ENCODE measurements at regions not wholly inside any gene's neighbourhood (a gene's known extent, or its start where the extent isn't known, plus 50 kb on each side); places are given as distances from the start of the nearest gene placed in this dataset.

DNA sequence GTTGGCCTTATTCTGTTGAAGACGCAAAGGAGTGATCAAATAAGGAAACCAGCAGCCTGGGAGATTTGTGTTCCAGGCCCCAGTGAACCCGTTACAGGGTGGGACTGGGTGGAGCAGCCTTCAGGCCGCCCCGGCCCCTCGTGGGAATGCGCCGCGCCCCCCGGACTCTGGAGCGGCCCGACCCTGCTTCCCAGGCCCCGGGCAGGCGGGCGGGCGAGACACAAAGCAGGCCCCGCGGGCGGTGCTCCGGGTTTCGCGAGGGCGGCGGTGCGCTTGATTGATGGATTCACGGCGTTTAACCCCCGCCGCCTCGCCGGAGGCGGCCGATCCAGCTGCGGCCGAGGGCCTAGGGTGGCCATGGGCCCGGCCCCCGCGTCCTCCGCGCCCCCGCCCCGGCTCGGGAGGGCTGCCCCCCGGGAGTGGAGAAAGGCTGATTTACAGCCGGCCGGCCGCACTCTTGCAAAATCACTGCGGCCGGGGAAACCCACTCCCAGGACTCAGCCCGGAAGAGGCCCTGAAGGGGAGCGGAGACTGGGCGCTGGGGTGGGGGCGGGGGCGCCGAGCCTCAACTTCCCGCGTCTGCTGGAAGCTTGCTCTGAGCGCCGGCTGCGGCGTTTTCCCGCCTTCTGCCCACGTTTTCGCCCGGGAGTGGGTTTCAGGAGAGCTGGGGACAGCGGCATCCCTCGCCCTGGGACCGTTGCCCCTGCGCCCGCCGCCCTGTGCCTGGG is 299.6 kb upstream of the NFE2L3 start:
- peak; percentile 36 for DNase-seq

DNA sequence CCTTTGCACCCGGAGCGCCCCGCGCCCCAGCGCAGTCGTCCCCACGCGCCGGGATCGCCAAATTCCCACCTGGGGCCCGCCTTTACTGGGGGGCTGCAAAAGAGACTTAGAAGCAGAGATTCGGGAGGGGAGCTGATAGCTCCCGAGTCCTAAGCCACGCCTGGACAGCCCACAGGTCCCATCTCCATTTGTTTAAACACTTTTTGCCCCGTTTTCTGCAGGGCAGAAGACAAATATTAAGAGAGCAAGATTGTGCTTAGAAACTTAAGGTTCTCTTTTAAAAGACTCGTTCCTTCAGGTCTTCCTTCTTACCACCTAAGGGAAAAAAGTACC is 299.1 kb upstream of the NFE2L3 start:
- DNase-seq, result no peak

DNA sequence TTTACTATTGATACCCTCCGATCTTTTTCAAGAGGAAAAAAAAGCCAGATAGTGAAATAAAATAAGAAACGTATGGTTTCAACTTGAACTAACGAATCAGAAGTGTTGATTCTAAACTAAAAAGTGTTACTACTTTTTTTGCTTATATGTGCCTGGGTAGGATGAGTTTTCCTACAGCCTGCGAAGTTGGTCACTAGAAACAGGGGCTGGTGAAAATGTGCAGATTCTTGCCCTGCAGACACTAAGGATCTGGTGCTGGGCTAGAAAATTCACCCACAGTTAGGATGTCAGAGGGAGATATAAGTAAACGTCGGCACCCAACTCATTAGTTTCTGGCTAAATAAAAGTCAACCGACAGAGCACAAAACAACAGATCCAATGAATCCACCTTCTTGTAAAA is 298.7 kb upstream of the NFE2L3 start:
- no peak for DNase-seq

DNA sequence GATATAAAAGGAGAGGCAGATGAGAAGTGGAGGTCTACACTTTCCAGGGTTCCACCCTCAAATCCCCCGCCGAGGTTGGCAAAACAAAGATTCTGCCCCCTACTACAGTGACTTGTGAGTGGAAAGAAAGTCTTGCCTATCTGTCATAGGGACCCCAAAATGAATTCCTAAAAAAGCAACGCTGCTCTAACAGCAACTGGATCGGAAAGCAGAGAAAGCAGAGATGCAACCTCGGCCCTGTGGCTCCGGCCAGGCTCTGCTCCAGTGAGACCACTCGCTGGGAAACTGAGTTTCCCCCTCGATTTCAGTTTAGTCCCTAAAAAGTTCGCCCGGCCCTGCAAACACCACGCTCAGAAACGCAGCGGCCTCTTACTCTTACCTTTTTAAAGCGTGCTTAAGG is 297.9 kb upstream of the NFE2L3 start:
- no peak for DNase-seq

DNA sequence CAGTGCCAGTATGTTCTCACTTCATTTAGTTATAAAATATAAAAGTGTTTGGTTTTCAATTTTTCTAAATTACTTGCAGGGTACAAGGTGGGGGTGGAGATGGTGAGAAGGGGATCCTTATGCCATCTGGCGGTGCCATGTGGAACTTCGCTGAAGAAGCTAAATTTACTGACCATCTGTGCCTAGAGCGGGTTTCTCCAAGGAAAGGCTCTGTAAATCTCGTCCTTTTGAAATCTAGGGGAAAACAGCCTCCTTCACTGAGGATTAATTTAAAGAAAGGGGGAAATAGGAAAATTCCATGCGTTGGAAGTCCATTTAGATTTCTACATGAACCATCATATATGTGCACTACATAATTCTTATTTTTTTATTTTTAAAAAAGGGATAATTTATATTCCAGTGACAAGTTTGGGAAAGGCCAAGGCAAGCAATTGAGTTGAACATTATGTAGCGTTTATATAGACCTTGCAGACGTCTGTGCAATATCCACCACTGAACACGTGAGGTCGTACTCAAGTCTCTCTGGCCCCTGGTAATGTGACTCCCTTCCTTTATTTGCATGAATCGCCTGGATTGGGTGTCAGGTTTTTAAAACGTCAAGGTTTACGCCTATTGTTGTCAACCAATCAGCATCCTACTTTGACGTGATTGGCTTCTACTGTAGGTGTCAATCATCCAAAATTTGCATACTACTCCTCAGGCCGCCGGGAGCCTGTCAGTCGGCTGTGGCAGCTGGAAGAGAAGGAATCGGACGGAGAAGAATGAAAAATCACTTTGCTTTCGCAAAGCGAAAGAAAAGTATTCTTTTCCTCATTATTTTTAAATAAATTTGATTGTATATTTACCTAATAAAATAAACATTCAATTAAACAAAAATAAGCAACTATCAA is 297.1 kb upstream of the NFE2L3 start:
- DNase-seq, result peak; percentile 98

DNA sequence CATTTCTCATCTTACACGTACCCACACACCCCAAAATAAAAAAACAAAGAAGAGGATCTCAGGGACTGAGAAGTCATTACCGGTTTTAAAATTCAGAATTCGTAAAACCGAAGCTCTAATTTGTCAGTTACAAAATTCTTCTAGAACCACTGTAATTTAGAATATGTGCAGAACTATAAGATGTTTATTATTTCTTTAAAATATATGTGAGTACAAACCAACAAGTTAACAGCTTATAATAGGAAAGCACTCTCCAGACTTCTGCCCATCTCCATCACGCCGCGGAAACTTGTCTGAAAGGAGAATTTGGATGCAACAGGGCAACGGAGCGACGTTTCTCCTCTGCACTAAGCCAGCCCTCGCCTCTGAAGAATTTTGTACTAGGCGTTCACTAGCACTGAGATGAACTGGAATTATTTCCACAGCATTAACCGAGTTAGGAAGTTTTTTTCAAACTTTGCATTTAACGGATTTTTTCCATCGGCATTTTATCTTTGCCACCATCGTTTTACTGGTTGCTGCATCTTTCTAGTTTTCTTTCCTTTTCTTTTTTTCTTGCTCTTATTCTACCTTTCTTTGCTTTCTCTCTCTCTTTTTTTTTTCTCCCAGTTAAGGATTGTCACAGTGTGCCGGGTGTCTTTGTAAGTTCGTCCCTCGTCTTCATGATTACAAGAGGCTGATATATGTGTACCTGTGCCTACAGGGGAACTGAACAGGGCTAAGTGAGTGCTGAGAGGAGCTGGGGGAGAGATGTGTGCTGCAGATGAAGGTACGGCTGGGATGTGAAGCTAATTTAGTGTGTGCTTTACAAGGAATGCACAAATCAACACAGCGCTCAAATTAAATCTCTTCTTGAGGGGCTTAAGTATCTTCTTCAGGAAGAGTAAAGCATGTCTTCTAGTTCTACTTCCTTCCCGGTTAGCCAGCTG is 295.9 kb upstream of the NFE2L3 start:
- peak; percentile 22 for DNase-seq

DNA sequence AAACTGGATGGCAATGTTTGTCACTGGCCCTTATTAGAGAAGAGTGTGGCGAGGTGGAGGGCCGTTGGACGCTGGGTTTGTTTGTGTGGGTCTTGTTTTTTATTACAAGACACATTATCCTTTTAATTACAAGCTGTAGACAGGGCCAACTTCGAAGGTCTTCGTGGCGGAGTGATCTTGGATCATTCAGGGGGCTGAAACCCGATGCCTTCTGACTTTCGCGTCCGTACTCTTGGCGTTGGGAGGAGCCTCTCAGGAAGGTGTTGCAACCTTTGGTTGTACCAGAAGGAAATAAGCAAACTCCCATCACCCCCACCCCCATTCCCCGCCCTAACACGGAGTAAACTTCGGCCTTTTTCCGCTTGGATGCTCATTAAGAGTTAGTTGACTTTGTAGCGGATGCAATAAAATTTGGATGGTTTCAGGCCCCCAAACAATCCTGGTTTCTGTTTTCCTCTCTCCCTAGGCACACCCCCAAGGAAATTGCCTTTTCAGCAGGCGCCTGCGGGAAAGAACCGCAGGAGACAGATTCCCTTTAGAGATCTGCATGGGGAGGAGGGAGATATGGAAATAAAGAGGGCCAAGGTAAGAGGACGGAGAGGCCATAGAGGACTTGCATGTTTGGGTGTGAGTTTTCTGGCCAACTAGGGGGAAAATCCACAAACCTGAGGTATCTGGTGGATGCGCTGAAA is 294.5 kb upstream of the NFE2L3 start:
- peak; percentile 35 for DNase-seq

DNA sequence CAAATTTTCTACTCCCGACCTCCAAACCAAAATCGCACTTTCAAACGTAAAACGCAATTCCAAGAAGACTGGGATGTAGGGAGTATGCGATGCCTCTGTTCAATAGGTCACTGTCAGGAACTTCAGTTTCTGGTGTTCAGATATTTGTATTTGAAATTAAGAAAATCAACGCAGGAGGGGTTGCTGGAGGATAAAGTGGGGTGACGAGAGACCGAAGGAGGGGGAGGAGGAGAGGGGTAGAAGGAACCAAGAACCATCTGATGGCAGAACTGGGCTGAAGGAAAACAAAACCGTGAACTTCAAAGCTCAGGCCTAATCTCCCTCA is 293.8 kb upstream of the NFE2L3 start:
- DNase-seq, result no peak

DNA sequence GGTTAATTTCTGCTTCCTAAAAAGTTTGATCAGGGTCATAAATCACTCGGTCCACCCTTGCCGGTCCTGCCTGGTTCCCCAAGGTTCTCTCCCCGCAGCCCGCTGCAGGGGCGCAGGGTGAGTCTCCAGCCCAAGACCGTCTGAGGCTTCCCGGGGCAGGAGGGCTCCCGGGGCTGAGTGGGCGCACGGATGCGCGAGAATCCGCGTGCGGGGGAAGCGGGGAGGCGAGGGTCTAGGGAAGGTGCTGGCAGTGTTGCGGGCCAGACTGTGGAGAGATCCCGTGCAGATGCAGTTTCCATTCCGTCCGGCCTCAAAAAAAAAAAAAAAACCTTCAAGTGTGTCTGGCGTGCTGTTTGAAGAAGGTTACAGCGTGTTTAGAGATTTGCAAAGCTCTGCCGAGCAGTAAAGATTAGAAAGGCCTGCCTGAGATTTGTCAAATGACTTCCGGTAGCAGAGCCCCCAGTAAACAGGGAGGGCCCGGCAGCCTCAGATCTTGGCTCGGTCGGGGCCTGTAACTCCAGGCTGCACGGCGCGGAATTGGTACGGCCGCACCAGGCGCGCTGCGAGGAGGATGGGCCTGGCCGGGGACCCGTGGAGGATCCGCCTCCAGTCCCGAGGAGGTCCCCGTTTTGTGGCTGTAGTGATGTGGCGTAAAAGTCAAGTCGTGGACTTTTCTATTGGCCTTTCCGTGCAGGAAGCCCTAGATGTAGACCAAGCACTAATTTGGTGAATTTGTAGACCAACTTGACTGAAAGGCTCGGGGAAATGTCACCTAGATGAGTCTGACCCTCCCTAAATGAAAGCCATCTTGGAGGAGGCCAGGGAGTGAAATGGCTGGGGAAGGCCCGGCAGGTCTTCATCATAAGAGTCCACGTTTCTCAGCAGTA is 293.2 kb upstream of the NFE2L3 start:
- DNase-seq, result no peak

DNA sequence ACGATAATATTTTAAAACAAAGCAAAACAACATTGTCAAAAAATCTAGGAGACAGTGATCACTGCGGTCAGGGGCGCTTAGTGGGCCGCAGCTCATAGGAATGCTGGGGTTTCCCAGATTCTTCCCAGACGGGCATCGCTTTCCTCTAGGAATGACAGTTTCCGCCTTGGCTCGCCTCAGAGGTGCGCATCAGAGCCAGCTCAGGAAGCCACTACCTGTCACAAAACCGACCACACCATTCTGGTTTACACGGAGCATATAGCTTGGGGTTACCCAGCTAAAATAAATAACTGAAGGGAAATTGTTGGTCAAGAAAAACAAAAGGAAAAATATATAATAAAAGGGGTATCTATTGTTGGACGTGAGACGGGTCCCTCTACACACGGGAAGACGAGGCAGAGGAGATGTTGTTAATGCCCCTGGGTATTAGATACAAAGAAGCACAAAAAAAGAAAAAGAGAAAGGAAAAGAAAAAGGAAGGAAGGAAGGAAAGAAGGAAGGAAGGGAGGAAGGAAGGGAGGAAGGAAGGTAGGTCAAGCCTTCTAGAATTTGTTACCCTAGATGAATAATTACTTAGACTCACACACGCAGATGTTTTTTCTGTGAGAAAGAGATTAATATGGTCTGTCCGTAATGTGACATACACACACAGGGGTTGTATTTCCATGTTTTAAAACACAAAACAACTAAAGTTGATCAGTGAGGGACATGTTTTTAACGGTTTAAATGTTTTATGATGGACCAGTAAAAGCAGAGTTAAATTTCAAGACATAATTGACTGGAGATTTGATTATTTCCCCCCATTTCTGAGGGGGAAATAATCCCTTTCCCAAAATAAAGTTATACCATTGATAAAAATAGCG is 292.4 kb upstream of the NFE2L3 start:
- DNase-seq, result no peak

DNA sequence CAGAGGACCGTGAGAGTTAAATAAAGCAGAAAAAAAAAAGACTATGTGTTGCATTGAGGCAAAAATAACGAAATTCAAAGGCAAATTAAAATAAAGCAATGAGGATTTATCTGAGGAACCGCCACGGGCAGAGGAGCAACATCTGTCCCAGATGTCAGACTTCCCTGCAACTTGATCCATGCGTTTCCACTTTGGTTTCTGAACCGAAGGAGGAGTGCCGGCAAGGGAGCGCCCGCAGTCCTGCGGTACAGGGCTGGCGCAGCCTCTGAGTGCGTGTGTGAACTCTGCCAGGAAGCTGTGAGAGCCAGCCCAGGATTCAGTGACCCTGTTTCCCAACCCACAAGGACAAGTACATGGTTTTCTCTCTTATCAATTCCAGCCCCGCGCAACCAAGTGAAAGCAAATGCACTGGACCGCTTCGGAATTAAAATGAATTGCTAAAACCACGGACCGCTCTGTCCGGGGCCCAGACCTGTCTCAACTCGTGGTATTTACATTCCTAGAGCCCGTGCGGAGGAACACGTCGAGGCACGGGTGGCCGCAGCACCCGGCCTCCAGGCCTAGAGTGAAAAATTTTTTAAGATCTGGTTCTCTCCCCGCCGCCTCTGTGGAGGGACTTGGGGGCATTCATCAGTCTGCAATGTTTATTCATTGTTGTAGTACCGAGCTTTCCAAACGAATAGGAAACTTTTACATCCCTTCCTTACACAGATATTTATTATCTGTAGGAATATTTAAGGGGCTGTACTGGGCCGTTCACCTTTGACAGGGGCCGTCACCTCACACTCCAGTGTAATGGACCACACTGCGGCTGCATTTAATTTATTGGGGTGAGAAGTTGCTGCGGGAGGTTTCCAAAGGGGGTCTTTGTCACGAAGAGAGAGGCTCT is 291.5 kb upstream of the NFE2L3 start:
- no peak for DNase-seq

DNA sequence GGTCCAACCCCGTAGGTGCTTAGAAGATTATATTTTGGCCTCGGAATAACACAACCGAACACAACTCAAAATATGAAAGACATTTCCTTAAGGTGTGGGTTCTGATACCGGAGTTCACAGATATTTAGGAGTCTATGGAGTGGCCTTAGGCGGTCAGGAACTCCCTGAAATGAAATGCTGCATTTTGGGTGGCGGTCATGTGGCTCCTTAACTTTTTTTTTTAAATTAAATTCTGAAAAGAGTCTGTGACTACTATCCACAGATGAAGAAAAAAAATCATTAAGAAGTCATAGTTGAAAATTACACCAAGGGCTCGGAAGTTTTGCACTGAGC is 290.9 kb upstream of the NFE2L3 start:
- no peak for DNase-seq

DNA sequence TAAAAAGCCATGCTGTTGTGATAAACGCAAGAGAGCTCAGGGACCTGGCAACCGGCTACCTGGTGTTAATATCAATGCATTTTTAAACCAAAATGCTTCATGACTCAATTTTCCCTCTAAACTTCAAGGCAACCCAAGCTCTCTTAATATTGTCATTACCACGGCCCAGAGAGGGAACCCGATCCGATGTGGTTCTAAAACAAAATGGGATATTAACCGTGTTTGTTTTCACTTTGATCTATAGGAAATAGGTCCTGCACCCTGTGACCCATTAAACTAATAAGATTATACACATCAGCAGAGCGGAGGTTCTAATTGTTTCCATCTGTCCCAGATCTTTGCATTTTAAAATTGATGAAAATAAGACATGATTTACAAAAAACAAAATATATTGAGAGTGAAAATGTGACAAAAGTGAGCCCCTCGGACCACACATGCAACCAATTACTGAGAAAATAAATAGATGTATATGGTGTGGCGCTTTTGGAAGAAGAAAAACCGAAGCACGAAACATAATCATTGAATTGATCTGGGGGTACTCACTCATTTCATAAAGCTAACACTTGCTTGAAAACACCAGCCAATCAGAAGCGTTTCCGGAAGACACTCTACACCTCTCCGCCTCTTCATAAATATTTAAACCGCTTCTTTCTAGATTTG is 290.3 kb upstream of the NFE2L3 start:
- no peak for DNase-seq

DNA sequence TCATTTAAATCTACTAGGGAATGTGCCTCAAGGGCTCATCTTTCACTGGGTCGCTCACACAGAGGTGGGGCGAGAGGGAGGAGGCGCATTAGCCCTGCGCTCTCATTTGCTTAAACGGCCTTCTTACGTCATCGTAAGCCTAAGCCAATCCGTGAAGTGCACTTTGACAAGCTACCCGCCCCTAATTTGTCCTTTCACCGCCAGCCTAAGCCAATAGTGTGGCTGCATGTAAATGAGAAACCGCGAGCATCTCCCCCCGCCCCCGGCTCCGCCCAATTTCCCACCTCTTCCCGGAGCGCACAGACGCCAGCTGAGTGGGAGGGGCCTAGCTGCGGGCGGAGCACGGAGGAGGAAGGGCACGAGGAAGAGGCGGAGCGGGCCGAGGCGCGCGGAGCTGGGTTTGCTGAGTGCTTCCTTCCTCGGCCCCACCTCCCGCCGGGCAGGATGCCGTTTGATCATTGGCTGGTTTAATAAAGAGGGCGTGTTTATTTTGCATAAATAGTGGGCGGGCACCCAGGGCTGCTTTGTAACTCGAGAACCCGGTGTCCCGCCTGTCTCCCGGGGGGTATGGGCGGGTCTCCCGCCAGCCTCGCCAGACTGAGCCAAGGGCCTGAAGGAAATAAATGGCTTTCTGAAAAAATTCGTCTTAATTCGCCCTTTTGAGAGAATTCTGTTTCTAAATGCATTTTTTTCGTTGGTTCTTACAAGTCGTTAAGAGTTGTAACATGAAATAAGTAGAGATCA is 289.6 kb upstream of the NFE2L3 start:
- peak; percentile 100 for DNase-seq

DNA sequence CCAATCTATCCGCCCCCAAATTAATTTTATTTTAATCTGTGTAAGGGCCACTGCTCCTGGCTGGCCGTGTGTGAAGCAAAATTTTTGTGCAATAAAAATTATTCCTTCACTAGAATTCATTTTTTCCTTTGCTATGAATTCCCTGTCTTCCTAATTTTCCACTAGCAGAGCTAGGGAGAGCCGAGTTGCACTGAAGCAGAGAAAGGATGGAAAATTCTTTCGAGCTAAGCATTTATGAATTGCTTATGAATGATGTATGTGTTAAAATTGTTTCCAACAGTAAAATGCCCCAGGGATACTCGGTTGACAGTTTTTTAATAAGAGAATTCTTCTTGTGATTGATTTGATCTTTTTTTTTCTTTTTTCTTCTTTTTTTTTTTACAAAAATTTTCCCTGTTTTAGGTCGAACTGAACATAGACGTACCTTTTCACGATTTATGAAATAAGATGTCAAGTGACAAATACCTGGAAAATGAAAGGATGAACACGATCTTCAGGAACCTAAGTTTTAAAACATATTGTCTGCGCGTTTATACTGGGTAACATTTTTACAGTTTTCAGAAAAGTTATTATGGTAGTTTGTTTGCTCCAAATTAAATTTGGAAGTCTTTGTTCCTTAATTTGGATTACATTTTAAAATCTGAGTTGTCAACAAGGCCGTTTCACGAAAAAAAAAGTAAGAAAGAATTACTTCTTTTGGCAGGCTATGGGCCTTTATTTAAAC is 288.8 kb upstream of the NFE2L3 start:
- no peak for DNase-seq

DNA sequence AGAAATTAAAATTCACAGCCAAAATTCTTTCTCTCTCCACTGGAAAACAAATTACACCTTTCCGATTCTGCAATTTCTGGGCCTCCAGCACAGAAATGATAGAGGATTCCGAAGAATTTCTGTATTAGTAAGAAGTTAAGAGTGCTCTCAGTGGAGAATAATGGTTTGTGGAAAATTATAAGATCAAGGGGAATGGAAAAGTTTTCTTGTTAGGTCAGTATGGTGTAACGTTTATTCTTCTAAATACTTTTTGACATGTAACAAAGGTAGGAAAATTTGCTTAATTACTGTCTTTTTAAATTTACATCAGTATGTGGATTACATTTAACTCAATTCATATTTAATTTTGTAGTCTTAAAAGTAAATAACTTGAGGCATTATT is 288.3 kb upstream of the NFE2L3 start:
- no peak for DNase-seq

DNA sequence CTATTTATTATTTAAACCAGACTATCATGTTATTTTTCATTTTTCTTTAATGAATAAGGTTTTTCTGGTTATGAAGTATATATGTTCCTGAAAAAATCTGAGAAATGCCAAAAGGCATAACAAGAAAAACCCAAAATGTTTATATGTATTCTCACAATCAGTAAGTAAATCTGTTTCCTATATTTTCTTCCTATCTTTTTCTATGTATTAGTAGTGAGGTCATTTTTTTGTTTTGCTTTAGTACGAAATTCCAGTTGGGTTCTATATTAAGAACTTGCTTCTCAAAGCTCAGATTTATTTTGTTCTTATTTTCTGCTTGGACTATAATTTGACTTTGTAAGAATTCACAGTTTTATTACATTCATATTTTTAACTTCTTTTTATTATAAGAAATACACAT is 287.5 kb upstream of the NFE2L3 start:
- DNase-seq, result no peak
